Limb (tissue), 2 donors: ENCODE measurements at regions not wholly inside any gene's neighbourhood (a gene's known extent, or its start where the extent isn't known, plus 50 kb on each side); places are given as distances from the start of the nearest gene placed in this dataset.
"Not testable (repeated sequence)": the region's sequence is repeated elsewhere in the genome, so short reads cannot be mapped to it uniquely, and the experiment has no call there.

Experiments used
- DNase-seq, 2 donors: peaks; one replicate each; pipeline ENCODE4 v3.0.0-alpha.2; 2016; ENCODE audit errors: extremely low spot score in 2 of 2

DNA sequence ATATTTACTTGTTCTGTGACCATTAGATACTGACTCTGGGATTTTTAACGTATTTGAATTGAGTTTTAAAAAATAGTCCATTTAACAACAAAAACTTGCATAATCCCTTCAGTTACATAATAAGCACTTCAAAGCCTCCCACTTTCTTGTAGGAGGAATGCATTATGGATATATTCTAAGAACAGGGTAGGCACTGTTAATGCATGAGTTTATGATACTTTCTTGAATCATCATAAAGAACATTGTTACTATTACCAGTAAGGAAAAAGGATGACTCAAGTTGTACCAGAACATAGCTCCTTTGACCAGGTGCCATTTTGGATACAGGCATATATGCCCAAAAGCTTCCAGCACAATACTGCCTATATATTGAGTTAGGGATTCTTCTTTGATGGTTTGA lies 671.4 kb downstream of the GALC start:
- DNase-seq: no peak

DNA sequence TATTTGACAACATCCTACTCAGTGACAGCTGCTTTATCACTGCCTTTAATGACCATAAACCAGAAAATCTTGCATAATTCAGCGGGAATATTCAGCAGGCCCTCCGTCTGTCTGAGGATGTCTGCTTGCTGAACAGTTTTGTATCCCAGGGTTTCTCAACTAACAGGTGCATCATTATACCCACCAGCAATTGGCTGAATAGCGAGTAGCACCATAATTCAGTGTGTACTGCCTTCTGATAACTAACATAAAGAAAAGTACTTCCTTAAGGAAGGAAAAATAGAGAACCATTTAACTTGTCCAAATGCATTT lies 680.1 kb downstream of the GALC start:
- DNase-seq: no peak

DNA sequence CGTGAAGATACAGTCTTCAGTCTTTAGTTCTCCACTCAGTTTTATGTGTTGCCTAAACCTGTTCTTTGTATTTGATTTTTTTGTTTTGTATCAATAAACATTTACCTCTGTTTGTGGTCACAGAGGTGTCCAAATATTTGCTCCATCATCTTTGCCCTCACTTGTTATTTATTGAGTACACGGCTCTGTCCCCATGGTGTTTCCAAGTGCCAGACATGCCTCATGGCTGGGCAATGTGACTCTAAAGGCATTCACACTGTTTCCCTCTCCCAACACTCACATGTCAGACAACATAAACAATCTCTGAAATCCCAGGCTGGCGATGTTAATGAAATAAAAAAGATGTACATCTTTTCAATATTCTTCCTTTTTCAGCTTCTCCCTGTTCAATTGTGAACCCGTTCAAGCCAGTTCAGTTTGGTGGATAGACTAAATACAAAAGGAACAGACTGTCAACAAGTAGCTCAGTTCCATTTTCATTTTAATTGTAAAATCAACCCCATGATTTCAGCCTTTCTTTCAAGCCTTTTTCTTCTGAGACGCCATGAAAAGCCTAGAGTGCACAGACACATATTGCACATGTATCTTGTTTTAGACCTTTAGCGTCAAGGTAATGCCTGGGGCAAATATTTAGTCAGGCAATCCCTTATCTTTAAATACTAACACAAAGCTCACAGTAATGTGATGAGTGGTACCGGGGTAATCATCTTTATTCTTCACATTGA lies 680.7 kb downstream of the GALC start:
- DNase-seq: no peak

- no peak for DNase-seq
Measured at GRCh38 chr14:87309557-87309956, 683.4 kb downstream of the GALC start.

DNA sequence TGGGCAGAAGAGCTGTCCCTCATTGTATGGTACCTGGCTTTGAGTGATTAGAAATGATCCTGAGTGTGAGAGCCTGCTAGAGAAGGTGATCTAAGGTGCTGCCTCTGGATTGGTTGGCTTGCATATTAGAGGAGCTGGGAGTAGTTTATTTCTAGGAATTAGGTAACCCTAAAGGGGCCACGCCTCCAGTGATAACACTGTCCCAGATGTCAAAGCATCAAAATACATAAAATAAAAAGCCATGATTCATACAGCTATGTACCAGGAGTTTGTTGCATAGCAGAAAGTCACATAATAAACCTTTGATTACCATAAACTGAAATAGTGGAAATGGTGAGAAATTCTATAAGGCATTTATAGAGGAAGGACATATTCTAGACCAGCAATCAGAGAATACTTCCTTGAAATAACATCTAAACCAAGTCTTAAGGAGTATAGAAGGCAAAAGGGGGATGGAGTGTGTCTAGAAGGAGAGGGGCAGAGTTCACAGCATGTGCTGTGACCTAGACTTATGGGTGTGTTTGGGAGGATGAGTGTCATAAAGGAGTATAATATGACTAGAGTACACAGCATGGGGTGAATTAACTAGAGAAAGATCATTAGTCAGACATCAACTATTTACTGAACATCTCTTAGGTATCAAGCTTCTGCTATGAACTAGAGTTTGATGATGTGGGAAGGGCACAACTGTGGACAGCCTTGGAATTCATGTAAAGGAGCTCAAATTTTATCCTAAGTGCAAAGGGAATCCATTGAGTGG lies 686.4 kb downstream of the GALC start:
- no peak for DNase-seq

DNA sequence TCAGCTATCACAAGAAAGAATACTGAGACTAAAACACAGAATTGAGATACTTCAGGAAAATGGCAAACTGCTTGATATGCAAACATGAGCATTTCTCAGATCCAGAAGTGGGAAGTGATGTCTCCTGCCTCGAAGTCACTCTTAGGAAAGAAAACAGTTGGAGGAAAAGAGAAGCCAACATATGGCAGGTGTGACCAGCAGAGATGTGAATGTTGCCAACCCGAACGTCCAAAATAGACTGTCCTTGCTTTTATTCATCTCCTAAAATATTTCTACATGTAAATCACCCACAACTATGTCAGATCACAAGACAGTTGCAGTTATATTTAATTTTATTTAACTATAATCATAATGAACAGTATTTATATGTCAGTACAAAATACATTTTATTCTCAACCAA lies 687.6 kb downstream of the GALC start:
- no peak for DNase-seq

GRCh38 chr14:87304404-87304803 lies 688.6 kb downstream of the GALC start:
- no peak for DNase-seq

GRCh38 chr14:87286826-87287225 lies 706.2 kb downstream of the GALC start:
- DNase-seq: no peak

DNA sequence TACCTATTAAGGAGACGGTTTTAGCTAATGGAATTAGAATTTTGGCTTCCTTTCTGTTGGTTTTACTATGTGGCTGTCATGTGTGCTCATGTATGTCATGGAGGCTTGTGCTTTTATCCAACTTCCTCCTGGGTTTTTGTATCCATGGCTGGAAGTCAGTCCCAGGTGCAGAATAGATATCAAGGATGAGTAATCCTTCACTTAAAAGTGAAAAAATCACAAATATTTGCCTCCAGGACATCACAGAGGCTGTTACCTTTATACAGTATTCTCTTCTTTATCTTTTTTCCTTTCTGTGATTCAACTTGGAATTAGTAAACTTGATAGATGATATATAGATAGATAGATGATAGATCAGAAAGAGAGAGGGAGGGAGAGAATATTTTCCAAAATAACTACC lies 706.8 kb downstream of the GALC start:
- DNase-seq: no peak

GRCh38 chr14:87285506-87285905 lies 707.5 kb downstream of the GALC start:
- DNase-seq: no peak

DNA sequence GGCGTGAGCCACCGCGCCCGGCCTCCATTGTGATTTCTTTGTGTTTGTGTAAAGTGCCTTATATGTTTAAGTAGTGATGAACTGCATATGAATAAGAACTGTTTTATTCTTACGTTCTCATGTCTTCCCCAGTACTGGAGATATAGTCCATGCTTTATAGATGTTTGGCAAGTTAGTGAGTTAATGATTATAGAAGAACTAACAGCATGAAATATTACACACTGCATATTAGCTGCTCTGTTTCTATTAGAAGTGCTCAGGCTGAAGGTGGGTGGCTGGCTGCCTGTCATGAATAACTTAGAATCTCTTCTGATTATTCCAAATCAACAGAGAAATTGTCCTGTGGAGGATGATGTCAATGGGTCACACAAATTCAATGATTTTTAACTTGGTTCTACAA lies 709.4 kb downstream of the GALC start:
- DNase-seq: no peak

GRCh38 chr14:87282266-87282665 lies 710.7 kb downstream of the GALC start:
- no peak for DNase-seq

DNA sequence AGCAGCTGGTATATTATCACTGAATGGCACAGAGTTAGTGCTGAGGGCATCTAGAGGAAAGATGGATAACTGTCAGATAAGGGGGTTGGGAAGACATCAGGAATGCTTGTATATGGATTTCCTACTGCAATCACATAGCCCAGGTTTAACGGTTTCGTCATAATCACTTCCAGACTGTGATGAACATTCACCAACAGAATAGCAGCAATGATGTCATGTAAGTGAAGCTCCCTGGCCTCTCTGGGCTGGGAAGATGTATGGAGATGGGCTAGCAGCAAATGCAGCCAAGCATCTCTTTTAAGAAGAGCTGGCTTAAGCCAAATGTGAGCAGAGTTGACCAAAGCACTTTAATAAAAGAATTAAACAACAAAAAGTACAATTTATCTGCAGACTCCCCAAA lies 714.6 kb downstream of the GALC start:
- DNase-seq: no peak

- DNase-seq: no peak
Measured at GRCh38 chr14:87271331-87271730, 721.7 kb downstream of the GALC start.

DNA sequence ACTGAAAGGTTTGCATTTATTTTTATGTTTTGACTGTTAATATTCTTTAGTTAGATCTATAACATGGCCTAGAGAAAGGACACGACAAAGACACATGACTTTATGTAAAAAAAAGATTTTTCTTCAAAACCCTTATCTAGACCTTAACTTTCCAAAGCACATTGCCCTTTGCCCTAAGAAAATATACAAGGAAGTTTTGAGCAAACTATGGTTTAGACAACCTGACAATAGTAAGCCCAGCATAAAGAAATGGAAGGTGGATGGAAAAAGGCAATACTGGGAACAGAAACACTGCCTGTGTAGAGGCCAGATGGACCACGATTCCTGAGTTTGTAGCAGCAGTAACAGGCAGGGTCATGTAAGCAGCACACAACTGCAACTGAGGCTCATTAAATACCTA lies 724.0 kb downstream of the GALC start:
- DNase-seq: no peak

DNA sequence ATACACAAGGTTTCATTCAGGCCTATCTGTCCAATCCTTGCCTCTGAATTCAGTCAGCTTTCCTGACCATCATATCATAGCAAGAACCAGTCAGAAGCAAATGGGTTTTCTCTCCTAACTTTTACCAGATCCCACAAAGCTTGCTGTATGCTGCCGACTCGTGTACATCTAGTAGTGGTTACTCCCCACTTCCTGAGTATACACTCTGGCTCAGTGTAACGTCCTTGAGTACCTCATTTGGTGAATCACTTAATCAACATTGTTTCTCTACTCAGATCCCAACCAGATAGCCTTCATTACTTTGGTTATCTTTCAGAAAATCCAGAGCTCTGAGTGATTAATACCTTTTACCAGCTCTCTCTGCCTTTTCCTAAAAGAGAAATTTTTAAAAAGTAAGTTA lies 728.2 kb downstream of the GALC start:
- no peak for DNase-seq

DNA sequence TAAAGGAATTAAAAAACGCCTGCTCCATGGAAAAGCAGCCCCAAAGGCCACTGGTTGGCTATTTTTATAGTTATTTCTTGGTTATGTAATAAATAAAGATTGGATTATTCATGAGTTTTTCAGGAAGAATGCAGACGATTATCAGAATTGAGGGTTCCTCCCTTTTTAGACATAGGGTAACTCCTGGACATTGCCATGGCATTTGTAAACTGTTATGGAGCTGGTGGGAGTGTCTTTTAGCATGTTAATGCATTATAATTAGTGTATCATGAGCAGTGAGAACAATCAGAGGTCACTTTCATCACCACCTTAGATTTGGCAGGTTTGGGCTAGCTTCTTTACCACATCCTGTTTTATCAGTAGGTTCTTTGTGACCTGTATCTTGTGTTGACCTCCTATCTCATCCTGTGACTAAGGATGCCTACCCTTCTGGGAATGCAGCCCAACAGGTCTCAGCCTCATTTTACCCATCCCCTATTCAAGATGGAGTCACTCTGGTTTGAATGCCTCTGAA lies 728.7 kb downstream of the GALC start:
- no peak for DNase-seq

GRCh38 chr14:87261621-87262020 lies 731.4 kb downstream of the GALC start:
- DNase-seq: no peak

GRCh38 chr14:87260460-87260859 lies 732.5 kb downstream of the GALC start:
- DNase-seq: no peak

GRCh38 chr14:87257421-87257820 lies 735.6 kb downstream of the GALC start:
- no peak for DNase-seq

GRCh38 chr14:87255058-87255457 lies 737.9 kb downstream of the GALC start:
- no peak for DNase-seq

- no peak for DNase-seq
Measured at GRCh38 chr14:87254331-87254874, 738.6 kb downstream of the GALC start.

DNA sequence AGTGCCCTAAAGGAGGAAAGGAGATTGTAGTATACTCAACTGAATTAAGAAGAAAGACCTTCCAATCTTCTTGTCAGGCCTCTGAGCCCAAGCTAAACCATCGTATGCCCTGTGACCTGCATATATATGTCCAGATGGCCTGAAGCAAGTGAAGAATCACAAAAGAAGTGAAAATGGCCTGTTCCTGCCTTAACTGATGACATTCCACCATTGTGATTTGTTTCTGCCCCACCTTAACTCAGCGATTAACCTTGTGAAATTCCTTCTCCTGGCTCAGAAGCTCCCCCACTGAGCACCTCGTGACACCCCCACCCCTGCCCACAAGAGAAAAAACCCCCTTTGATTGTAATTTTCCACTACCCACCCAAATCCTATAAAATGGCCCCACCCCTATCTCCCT lies 739.2 kb downstream of the GALC start:
- not testable (repeated sequence) for DNase-seq
